ENCODE measurements at regions not wholly inside any gene's neighbourhood (a gene's known extent, or its start where the extent isn't known, plus 50 kb on each side); places are given as distances from the start of the nearest gene placed in this dataset.

DNA sequence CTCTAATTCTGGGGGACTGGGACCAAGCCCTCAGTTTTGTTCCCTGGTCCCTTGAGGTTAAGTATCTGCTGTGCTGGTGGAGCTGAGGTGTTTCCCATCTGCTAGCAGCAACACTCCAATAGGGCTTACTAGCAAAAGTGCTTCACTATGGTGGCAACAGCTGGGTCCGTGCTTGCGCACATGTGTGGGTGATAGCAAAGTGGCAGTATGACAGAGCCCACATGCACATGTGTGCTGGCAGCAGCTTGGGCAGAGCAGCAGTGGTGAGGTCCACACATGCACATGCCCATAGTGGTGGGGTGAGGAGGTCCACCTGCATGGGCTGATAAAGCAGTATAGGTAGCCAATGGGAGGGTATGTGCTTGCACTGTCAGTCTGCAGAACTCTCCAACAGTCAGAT is 1723.7 kb downstream of the SUCLG1 start:
- Histone ChIP-seq H3K27me3 (ENCODE audit: control insufficient read depth, insufficient read depth, low read length) (no peaks in the 10 kb centered on the region), H3K4me3 (ENCODE audit: low read depth in 2 of 2, low read length in 2 of 2) (no peak overlapping the region), H3K4me1 (ENCODE audit: control insufficient read depth, insufficient read depth, low read length) (no peaks in the 10 kb centered on the region), H3K9me3 (ENCODE audit: control insufficient read depth, insufficient read depth, low read depth, low read length) (no peaks in the 10 kb centered on the region), H3K36me3 (ENCODE audit: control insufficient read depth, insufficient read depth, low read length) (no peaks in the 10 kb centered on the region), H3K27ac (ENCODE audit: low read length) (no peak overlapping the region)
- intact Hi-C loops (cut with micrococcal nuclease; ENCODE audit: unreplicated experiment), result no loop called here
- ChIA-PET CTCF (no interaction called here), POLR2A (no interaction called here)
- no peak for ATAC-seq
- no peak for DNase-seq (ENCODE audit: low read depth, low spot score)
- TF ChIP-seq TCF7L2 (IDR thresholded peaks at IDR 0.05; ENCODE audit: low read depth, low read length), result no peak
- TF ChIP-seq, protein P1, sequence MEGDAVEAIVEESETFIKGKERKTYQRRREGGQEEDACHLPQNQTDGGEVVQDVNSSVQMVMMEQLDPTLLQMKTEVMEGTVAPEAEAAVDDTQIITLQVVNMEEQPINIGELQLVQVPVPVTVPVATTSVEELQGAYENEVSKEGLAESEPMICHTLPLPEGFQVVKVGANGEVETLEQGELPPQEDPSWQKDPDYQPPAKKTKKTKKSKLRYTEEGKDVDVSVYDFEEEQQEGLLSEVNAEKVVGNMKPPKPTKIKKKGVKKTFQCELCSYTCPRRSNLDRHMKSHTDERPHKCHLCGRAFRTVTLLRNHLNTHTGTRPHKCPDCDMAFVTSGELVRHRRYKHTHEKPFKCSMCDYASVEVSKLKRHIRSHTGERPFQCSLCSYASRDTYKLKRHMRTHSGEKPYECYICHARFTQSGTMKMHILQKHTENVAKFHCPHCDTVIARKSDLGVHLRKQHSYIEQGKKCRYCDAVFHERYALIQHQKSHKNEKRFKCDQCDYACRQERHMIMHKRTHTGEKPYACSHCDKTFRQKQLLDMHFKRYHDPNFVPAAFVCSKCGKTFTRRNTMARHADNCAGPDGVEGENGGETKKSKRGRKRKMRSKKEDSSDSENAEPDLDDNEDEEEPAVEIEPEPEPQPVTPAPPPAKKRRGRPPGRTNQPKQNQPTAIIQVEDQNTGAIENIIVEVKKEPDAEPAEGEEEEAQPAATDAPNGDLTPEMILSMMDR (IDR thresholded peaks at IDR 0.05), result no peak
- TF ChIP-seq, protein P2, sequence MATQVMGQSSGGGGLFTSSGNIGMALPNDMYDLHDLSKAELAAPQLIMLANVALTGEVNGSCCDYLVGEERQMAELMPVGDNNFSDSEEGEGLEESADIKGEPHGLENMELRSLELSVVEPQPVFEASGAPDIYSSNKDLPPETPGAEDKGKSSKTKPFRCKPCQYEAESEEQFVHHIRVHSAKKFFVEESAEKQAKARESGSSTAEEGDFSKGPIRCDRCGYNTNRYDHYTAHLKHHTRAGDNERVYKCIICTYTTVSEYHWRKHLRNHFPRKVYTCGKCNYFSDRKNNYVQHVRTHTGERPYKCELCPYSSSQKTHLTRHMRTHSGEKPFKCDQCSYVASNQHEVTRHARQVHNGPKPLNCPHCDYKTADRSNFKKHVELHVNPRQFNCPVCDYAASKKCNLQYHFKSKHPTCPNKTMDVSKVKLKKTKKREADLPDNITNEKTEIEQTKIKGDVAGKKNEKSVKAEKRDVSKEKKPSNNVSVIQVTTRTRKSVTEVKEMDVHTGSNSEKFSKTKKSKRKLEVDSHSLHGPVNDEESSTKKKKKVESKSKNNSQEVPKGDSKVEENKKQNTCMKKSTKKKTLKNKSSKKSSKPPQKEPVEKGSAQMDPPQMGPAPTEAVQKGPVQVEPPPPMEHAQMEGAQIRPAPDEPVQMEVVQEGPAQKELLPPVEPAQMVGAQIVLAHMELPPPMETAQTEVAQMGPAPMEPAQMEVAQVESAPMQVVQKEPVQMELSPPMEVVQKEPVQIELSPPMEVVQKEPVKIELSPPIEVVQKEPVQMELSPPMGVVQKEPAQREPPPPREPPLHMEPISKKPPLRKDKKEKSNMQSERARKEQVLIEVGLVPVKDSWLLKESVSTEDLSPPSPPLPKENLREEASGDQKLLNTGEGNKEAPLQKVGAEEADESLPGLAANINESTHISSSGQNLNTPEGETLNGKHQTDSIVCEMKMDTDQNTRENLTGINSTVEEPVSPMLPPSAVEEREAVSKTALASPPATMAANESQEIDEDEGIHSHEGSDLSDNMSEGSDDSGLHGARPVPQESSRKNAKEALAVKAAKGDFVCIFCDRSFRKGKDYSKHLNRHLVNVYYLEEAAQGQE (IDR thresholded peaks at IDR 0.05; ENCODE audit: insufficient read depth in 1 of 2, low read depth in 2 of 2, low read length in 1 of 2), result no peak
- TF ChIP-seq SIN3A (IDR thresholded peaks at IDR 0.05; ENCODE audit: borderline replicate concordance, insufficient read depth, low read depth, low read length), result no peak
- TF ChIP-seq POLR2AphosphoS5 (IDR thresholded peaks at IDR 0.05; ENCODE audit: low read depth, low read length), result no peak
- in situ Hi-C loops (cut with HindIII; ENCODE audit: low pct_unique_long_range_greater_than_20kb, low sequenced_read_pairs), result no loop called here
- BruUV-seq (replicated peaks), result no TSS peak

DNA sequence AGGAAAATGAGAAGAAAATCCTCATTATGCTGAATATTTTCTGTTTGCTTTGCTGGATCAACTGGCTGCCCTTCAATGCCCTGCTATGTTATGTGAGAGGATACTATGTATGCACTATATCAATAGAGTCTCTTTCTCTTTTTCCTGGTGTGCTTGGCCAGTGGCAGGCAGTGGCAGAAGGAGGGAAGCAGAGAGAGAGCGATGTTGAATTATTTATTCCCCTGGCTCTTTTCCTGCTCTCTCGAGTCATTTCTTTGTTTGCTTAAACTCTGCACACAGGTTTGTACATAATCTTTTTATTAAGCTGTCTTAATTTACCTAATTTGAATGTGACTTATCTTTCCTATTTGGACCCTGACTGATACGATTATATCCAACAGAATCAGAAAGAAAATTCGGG is 1727.3 kb downstream of the SUCLG1 start:
- POLR2A ChIA-PET, result no interaction called here
- H3K4me3 ChIP-seq (ENCODE audit: low read depth in 2 of 2, low read length in 2 of 2), result no peak overlapping the region
- no peak for TF ChIP-seq POLR2AphosphoS5 (IDR thresholded peaks at IDR 0.05; ENCODE audit: low read depth, low read length)
- TF ChIP-seq, protein P1 (IDR thresholded peaks at IDR 0.05), result no peak
- TF ChIP-seq, protein P2 (IDR thresholded peaks at IDR 0.05; ENCODE audit: insufficient read depth in 1 of 2, low read depth in 2 of 2, low read length in 1 of 2), result no peak
- no peak for TF ChIP-seq TCF7L2 (IDR thresholded peaks at IDR 0.05; ENCODE audit: low read depth, low read length)
- CTCF ChIA-PET, result no interaction called here
- no peaks in the 10 kb centered on the region for H3K4me1 ChIP-seq (ENCODE audit: control insufficient read depth, insufficient read depth, low read length)
- no peaks in the 10 kb centered on the region for H3K9me3 ChIP-seq (ENCODE audit: control insufficient read depth, insufficient read depth, low read depth, low read length)
- in situ Hi-C loops (cut with HindIII; ENCODE audit: low pct_unique_long_range_greater_than_20kb, low sequenced_read_pairs) (no loop called here), intact Hi-C loops (cut with micrococcal nuclease; ENCODE audit: unreplicated experiment) (no loop called here)
- ATAC-seq (no peak), DNase-seq (ENCODE audit: low read depth, low spot score) (no peak)
- H3K27me3 ChIP-seq (ENCODE audit: control insufficient read depth, insufficient read depth, low read length), result no peaks in the 10 kb centered on the region
- BruUV-seq (replicated peaks), result no TSS peak
- H3K27ac ChIP-seq (ENCODE audit: low read length), result no peak overlapping the region
- no peaks in the 10 kb centered on the region; the same call in 1 of the 2 replicates for H3K36me3 ChIP-seq (ENCODE audit: control insufficient read depth, insufficient read depth, low read length)

All from Panc1 (cell line).